Epithelial cell of proximal tubule (primary cell): ENCODE measurements at regions not wholly inside any gene's neighbourhood (a gene's known extent, or its start where the extent isn't known, plus 50 kb on each side); places are given as distances from the start of the nearest gene placed in this dataset.

Experiments used
- DNase-seq: peaks from one replicate; pipeline ENCODE4 v3.0.0-alpha.2; 2011; ENCODE audit warnings: low read depth
- H3K4me3 ChIP-seq: 2 replicates; pipeline ENCODE4 v1.5.1; 2011; ENCODE audit warnings: low read depth, mild to moderate bottlenecking, low read length
- CTCF ChIP-seq: conservative IDR thresholded peaks from 2 replicates; pipeline ENCODE4 v1.5.1; 2012; ENCODE audit warnings: low read depth, mild to moderate bottlenecking, low read length

GRCh38 chr2:52904355-52904891, 863.2 kb upstream of the CHAC2 start:
- DNase-seq, result no peak
- no peak for TF ChIP-seq CTCF
- no peak overlapping the region for H3K4me3 ChIP-seq

- DNase-seq, result no peak
- no peak overlapping the region for H3K4me3 ChIP-seq
- TF ChIP-seq CTCF, result no peak
These were observed 870.0 kb upstream of the CHAC2 start for GRCh38 chr2:52897511-52898044.

GRCh38 chr2:52895726-52896340, 871.8 kb upstream of the CHAC2 start:
- TF ChIP-seq CTCF, result no peak
- DNase-seq, result no peak
- H3K4me3 ChIP-seq, result no peak overlapping the region

- no peak overlapping the region for H3K4me3 ChIP-seq
- DNase-seq, result no peak
- TF ChIP-seq CTCF, result no peak
These were observed 881.0 kb upstream of the CHAC2 start for GRCh38 chr2:52886556-52886955.

- H3K4me3 ChIP-seq, result no peak overlapping the region
- no peak for DNase-seq
- TF ChIP-seq CTCF, result no peak
These were observed 882.7 kb upstream of the CHAC2 start for GRCh38 chr2:52884761-52885352.

- TF ChIP-seq CTCF, result no peak
- no peak for DNase-seq
- no peak overlapping the region for H3K4me3 ChIP-seq
These were observed 884.6 kb upstream of the CHAC2 start for GRCh38 chr2:52882974-52883373.

GRCh38 chr2:52881606-52882005, 886.0 kb upstream of the CHAC2 start:
- DNase-seq, result peak; percentile 23
- no peak for TF ChIP-seq CTCF
- no peak overlapping the region for H3K4me3 ChIP-seq
